ENCODE measurements at regions not wholly inside any gene's neighbourhood (a gene's known extent, or its start where the extent isn't known, plus 50 kb on each side); places are given as distances from the start of the nearest gene placed in this dataset.

DNA sequence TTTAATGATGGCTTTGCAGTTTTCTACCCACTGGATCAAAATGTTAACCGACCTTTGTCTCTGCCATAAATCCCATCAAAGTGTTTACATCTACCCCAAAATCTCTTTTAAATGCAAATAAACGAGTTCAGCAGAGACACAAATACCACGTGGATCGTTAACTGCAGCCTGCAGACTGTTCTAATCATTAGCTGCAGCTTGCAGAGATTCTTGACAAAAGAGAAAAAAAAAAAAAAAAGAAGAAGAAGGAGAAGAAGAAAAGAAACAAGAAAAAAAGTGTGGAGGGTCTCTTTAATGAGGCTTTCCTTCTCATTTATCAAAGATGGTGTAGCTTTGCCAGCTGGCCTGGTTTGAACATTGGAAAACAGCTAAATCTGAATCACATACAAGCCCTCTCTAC, 275.7 kb downstream of the NEDD1 start:
- no peak for DNase-seq

DNA sequence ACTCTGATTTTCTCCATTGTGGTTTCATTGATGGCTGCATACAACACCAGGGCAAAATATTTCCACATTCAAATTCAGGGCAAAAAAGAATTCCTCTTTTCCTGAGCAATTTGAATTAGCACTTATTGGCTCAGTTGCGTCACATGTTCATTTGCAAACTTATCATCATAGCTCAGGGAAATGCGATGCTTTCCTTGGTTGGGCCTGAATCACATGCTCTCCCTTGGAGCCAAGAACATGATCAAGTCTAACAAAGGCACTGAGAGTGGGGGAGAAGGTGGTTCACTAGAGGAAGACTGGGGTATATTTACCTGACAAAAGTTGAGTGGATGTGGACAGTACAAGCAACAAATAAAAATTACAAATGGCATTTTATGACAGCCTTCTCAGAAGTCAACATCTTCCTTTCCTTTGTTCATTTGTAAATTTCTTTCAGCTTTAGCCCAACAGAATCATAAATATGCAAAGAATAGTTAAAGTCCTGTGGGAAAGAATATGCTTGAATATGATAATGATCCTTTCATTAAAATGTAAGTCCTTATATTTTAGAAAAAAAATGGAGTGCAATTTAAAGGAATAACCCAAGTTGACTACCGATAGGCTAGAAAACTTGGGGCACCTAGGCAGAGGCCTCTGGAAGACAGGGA, 277.2 kb downstream of the NEDD1 start:
- DNase-seq = no peak

DNA sequence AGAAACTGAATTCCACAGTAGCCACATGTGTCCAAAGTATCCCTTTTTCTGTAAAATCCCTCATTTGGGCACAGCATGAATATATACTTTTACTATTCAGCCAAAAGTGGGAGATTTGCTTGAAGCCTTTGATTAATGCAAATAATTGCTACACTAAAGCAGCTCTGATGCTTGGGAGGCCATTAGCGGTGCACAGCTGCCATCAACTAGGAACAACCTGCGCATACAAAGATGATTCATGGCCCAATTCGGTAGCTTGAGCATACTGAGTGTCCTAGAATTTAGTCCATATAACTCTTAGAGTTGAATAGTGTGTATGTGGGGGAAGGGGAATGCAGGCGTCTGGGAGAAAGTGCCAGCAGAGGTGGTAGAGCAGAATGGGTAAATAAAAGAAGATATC, 277.0 kb upstream of the RMST start:
- peak; percentile 31 for DNase-seq

DNA sequence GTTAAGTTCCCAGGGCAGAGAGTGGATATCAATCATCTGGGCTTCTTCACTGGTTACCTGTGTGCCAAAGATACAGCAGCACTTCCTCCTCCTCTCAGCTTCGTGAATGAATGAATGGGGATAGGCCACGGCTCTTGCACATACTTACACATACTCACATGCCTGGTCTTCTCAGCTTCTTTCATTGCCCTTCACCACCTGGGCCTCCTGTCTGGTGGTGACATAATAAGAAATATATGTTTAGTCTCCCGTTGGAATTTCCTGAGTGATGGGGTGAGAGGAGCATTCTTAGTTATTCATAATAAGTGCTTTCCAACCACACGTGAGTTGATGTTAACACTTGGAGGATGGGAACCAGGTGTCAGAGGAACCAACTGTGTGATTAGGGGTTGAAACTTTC, 268.1 kb upstream of the RMST start:
- peak; percentile 72 for DNase-seq

DNA sequence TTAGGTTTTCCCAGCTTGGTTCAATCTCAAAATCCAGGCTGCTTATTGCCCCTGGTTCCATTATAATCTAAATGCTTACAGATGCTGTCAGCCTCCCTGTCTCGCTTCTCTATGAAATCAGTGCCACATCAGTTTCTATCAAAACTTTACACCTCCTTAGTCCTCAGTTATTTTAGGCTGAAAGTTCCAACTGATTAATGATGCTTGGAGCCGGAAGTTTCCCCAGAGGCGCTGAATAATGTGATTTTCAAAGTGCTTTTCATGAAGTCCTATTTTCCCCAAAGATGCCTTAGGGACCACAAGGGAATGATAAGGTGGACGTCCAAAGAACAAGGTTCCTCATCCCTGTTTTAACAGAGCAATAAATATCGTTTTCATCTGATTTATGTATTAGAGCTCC, 262.4 kb upstream of the RMST start:
- DNase-seq = no peak

DNA sequence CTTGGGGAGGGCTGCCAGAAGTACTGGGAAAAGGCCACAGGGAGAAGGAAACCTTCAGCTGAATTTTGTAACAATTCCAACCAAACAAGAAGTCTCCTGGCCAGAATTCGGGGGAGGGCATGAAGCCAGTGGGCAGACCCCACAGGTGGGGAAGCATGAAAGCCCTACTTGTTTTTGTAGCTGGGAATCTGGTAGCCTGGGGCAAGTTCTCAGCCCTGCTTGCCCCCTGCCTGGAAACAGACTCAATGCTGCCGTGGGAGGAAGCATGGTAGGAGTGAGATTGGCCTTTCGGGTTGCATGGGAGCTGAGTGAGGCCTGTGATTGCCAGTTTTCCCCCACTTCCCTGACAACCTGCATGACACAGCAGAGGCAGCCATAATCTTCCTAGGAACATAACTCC, 259.2 kb upstream of the RMST start:
- DNase-seq = peak; percentile 28

DNA sequence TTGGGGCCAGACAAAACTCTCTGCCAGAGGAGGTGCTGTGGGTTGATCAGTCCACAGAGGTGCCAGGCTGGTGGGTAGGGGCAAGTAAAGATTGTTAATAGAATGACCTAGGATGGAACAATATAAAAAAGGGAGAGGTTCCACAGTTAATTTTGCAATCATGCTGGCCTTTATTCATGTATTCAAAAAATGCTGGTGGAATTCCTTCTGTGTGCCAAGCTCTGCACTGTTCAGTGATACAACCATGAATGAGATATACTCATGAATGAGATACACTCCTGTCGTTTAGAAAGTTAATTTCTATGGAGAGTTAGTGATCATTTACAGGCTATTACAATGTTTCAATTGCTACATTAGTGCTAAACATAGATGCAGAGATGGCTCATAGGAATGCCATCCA, 252.6 kb upstream of the RMST start:
- DNase-seq = no peak

DNA sequence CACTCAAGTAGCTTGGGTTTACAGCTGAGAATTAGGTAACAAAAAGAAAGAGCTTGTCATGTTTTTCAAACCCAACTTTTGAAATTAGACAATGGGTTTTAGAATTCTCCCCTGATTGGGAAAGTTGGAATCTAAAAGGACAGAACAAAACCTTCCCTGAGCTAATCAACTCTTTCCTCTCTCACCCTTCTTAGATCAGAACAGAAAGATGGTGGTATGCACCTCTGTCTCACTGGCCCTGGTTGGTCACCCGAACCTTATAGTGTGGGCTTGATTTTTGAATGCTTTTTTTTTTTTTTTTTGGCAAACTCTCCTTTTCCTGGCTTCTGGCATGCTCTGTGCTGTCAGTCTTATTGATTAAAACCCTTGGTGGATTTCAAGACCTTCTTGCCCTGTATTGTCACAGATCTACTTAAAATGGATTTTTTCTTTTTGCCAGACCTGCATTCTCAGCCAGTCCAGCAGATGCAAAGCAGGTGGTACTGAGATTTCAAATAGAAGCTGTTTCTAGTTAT, 251.1 kb upstream of the RMST start:
- no peak for DNase-seq

DNA sequence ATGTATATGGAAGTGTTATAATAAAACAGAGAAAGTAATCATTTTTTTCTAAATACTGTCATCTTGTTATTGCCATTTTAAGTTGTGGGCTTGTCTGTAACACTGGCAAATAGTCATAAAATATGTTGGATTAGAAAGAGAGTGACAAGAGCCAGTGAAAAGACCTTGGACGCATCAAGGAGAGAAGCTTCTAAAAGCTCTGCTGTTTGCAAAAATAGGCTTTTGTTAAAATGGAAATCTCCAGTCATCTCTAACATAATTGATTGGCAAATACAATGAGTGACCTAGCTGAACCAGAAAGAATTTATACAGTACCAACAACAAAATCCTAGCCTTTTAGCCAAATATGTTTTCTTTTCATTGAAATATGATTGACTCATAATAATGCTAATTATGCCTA, 245.8 kb upstream of the RMST start:
- DNase-seq = peak; percentile 60

DNA sequence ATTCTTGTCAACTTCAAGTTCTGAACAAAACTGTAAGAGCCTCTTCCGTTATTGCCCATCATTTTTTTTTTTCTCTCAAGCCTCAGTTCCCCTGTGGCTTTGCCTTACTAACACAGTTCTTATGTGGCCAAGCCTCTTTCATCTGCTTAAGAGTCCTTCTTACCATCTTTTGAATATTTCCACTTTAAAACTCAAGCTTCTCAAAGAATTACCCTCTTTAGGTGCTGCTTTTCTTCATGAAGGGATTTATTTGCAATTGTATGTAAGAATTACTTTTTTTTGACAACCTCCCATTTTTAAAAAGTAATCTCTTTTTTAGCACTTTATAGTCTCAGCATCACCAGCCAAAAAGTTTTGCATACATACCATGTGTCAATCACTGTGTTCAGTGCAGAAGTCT, 240.2 kb upstream of the RMST start:
- no peak for DNase-seq

DNA sequence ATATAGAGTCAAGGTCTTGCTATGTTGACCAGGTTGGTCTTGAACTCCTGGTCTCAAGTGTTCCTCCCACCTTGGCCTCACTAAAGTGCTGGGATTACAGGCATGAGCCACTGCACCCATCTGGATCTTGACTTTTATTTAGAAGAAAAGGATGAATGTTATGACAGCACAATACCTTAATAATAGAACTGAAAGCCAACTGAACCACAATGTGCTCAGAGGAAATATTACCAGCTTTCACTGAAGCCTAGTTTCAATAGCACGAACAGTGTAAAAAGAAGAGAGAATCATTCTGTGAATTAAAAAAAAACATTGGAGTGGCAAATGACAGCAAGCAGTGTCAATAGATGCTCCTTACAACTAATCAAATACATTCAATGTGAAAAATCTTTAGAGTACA, 239.2 kb upstream of the RMST start:
- peak; percentile 15 for DNase-seq

DNA sequence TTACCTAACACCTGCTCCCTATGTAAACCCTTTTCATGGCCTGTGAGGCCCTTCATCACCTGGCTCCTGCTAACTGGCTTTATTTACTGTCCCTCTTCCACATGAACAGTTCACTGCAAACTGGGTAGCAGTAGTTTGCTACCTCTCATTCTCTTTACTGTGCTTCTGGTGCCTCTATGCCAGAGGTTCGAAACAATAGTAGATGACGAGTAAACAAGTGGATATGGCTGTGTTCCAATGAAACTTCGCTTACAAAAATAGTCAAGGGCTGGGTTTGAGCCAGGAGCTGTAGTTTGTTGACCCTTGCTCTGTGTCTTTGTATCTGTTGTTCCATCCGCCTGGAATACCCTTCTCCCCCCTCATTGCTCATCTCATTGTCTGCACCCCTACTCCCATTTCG, 233.6 kb upstream of the RMST start:
- peak; percentile 97 for DNase-seq

DNA sequence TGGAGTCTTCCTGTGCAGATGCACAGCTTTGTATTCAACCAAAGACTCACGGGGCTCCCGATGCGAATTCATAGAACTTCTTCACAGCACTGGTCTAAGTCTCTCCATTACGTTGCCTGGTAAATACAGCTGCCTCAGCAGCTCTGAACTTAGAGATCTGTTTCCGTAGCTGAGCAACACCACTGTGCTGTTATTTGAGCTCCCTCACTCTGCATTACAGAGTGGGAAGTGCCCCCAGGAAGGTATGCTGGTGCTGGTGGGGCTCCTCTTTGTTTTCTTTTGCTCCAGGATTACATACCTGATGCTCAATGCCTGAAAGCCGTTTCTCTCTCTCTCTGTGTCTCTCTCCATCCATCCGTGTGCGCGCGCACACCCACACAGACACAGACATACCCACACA, 227.5 kb upstream of the RMST start:
- no peak for DNase-seq

DNA sequence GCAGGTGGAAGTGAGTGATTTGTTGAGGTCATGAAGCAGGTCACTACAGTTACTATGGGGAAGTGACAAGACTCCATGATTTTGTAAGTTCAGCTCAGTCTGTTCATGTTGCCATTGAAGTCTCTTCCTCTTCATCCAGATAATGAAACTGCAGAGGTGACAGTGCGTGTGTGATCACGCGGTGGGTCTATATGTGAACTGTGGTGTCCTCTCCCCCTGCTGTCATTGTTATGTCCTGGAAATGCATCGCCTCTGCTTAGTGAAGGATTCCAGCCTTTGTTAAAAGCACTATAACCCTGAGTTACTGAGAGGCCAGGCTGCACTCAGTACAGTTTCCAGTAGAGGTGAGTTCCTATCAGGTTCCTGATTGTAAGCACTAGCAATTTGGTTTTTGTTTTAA, 216.2 kb upstream of the RMST start:
- peak; percentile 46 for DNase-seq

DNA sequence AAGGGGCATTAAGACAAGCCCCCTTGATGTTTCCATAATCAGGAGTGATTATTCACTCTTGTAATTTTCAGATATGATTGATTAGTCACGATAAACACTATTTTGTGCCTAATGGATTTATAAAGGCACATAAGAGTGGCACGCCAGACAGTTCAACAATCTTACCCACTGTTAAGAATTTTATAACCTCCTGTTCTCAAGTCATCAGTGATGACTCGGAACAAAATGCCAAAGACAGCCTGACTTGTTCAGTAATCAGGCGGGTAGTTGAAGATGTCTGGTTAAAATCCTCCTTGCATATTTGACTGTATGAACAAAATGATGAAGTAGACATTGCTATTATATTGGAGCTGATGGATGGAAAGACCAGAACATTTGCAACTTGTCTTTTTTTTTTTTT, 212.1 kb upstream of the RMST start:
- peak; percentile 67 for DNase-seq

DNA sequence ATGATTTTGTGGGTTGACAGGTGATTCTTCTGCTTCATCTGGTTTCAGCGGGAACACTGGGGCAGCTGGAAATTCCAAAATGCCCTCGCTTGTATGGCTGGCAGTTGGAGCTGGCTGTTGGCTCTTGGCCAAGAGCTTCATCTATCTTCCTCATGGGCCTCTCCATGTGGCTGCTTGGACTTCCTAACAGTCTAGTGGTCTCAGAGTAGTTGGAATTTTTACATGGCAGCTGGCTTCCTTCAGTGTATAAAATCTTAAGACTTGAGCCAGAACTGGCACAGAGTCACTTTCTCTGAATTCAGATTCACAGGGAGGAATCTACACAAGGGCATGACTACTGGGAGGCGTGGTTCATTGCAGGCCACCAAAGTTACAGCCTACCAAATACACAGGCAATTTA, 204.9 kb upstream of the RMST start:
- DNase-seq = peak; percentile 80

DNA sequence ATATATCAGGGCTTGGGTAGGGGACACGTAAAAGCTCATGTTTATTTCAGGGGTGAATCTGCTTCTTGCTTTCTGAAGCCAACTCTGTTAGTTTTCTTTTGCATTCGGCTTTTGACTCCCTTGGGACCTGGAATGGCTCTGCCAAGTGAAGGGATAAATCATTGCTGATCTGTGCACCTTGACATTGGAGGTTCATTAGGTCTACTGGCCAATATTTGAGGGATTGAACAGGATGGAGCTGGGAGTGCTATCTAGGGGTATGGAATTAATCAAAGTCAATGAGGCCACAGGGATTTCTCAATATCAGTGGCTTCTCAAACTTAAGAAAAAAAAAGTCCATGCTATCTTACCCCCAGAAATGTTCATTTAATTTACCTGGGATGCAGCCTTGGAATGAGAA, 203.5 kb upstream of the RMST start:
- peak; percentile 18 for DNase-seq

DNA sequence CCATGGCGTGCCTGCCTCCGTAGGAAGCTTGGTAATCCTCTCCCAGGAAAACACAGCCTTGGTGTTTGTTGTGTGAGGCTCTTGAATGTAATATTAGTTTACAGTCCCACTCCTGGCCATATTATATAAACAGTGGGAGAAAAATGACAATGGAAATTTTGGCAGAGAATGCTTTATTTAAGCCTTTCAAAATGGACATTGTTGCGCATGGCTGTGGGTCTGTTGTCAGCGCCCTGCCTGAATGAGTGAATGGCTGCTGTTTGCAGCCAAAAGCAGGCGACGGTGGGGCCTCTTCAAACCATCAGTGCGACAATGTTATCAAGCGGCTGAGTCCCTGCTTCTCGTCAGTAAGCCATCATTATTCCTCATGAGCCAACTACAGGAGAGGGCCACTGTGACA, 201.8 kb upstream of the RMST start:
- DNase-seq = peak; percentile 12

DNA sequence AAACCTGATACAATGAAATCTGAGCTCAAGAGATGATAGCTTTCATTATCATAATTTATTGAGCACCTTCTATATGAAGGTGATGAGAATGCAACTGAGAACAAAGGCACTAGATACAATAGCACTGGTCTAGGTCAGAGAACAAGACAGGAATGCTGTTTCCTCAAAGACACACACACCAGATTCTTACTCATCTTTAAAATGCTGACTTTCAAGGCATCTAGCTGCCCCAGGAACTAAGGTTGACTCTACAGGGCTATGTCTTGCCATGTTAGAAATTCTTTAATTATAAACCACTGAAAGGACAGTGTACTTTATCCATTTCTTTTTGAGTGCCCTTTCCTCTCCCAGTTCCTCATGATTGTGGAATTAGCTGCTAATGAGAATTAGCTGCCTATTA, 195.4 kb upstream of the RMST start:
- DNase-seq = no peak

DNA sequence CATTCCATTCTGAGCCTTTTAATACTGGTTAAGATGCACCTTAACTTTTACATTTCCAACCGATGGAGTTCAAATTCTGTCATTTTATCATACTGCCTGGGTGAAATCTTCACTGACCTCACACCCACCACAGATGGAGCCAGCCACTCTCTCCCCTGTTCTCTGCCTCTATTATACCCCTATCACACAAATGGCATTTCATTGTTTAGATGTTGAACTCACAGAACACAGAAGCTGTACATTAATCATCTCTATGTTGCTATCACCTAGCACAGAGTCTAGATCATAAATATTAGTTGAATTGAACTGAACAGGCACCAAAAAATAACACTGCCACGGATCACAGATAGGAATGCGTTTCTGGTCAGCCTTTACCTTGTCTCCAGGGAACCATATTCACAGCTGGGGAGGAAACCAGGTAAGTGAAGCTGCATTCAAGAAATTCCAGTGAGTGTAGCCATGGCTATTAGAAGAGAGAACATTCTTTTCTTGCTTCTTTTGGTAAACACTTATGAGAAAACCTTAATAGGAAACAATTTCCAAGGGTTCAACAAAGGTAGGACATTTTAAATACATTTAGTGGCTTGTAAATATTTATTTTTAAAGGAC, 194.9 kb upstream of the RMST start:
- DNase-seq = peak; percentile 61

DNA sequence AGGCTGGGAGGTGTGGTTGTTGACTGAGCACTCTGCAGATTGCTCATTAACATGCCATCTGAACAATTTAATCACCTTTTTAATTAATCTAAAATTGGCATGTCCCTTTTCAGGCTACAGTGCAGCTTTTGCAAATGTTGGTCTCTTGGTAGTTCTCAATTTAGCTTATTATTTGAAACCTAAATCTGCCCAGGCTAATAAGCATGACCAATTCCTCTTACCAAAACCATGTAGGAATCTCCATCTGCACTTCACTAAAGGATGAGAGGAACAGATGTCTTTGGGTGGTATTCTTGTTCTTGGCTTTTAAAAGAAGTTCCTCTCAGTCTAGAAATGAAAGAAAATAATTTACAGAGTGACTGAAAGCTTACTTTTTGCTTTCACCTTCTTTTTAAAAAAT, 190.1 kb upstream of the RMST start:
- DNase-seq = no peak

DNA sequence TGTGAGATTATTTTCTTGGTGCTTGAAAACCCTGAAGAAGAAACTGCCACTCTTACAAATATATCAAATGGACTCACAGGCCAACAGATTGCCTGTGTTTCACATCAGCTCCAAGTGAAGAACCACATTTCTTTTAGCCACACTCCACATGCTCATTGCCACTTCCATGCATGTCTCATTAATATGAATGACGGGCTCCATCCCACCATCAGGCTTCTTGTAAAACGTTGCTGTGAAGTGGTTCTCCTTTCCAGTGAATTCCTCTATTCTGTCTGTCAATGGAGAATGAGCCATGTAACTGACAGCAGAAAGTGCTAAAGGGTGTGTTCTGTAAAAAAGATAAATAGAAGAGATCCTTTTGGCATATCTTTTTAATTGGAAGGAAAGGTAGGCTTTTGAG, 188.2 kb upstream of the RMST start:
- DNase-seq = no peak

DNA sequence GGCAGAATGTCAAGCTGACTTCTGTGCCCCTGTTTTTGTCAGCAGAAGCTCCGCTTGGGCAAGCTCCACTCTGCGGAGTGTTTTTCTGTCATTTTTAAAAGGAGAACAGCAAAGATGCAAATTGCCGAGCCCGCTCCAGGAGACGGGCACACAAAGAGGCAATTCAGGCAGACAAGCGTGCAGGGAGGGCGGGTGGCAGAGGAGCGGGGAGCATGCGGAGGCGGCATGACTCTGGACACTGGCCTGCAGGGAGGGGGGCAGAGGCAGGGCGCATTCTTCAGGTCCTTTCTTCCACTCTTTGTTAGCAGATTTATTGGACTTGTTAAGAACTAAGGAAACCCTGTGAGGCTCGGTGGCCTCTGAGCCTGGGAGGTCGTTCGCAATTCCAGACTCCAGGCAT, 187.3 kb upstream of the RMST start:
- peak; percentile 60 for DNase-seq

DNA sequence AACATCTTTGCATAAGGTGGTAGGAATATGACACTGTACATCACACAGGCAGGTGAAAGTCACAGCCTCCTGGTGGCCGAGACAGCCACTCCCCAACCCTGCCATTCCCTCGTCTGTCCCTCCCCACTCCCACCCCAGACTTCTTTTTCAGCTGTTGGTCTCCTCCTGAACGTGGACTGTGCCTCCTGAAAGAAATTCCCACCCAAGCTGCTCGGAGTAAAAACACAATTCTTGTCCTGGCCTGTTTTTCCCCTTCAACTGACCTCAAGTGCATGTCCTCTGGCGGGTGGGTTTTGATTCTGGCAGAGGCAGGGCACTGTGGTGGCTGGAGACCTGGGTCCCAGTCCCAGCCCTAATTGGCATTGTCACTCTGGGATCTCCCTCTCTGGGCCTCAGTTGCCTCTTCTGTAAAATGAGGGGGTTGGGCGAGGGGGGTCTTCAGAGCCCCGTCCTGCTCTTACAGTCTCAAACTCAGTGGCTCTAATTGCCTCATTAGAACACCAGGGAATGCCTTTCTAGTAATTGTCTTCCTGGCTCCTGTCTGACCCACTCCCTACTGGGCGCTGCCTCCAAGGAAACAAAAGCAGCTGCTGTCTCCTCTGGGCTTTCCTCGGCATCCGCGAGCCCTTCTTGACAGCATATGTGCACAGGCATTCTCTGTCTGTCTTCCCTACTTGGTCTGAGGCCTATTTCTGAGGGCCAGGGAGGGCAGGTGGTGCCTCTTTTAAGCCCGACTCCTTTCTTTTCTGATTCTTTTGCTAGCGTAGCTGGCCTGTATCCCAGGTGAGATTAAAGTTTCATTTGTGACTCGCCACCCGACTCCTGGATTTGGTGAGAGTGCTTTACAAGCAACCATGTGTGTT, 186.6 kb upstream of the RMST start:
- peak; percentile 97 for DNase-seq
